ENCODE measurements at regions not wholly inside any gene's neighbourhood (a gene's known extent, or its start where the extent isn't known, plus 50 kb on each side); places are given as distances from the start of the nearest gene placed in this dataset.

- no peak for DNase-seq
Measured at GRCh38 chr5:50964746-50965653, 298.6 kb downstream of the PARP8 start.

- no peak for DNase-seq
Measured at GRCh38 chr5:50965654-50966375, 299.4 kb downstream of the PARP8 start.

- DNase-seq = no peak
Measured at GRCh38 chr5:50967009-50967562, 300.6 kb downstream of the PARP8 start.

GRCh38 chr5:50967563-50968355 is 301.3 kb downstream of the PARP8 start:
- no peak for DNase-seq

GRCh38 chr5:50968356-50969149 is 302.1 kb downstream of the PARP8 start:
- DNase-seq = no peak

- DNase-seq = no peak
Measured at GRCh38 chr5:50969151-50970031, 303.0 kb downstream of the PARP8 start.

- no peak for DNase-seq
Measured at GRCh38 chr5:50975840-50976239, 309.4 kb downstream of the PARP8 start.

GRCh38 chr5:50978924-50979323 is 312.5 kb downstream of the PARP8 start:
- no peak for DNase-seq

- no peak for DNase-seq
Measured at GRCh38 chr5:50984640-50985039, 318.2 kb downstream of the PARP8 start.

- no peak for DNase-seq
Measured at GRCh38 chr5:50990296-50990924, 324.0 kb downstream of the PARP8 start.

GRCh38 chr5:50995285-50995942 is 329.0 kb downstream of the PARP8 start:
- DNase-seq = no peak

GRCh38 chr5:51001227-51001923 is 334.9 kb downstream of the PARP8 start:
- no peak for DNase-seq

GRCh38 chr5:51002368-51002767 is 335.9 kb downstream of the PARP8 start:
- no peak for DNase-seq

GRCh38 chr5:51013036-51013435 is 346.6 kb downstream of the PARP8 start:
- no peak for DNase-seq

GRCh38 chr5:51018423-51018822 is 352.0 kb downstream of the PARP8 start:
- no peak for DNase-seq

GRCh38 chr5:51024263-51024662 is 357.8 kb downstream of the PARP8 start:
- DNase-seq = no peak

GRCh38 chr5:51027271-51027670 is 356.0 kb upstream of the ISL1 start:
- DNase-seq = no peak

- no peak for DNase-seq
Measured at GRCh38 chr5:51028394-51028793, 354.9 kb upstream of the ISL1 start.

- DNase-seq = no peak
Measured at GRCh38 chr5:51033215-51033614, 350.0 kb upstream of the ISL1 start.
